ENCODE measurements at regions not wholly inside any gene's neighbourhood (a gene's known extent, or its start where the extent isn't known, plus 50 kb on each side); places are given as distances from the start of the nearest gene placed in this dataset.

- TF ChIP-seq ZNF646 (CRISPR knock-in tag; IDR thresholded peaks at IDR 0.05) (no peak), ADNP (CRISPR knock-in tag; IDR thresholded peaks at IDR 0.05) (no peak), MLLT10 (CRISPR knock-in tag; IDR thresholded peaks at IDR 0.05) (no peak), USF2 (IDR thresholded peaks at IDR 0.05; ENCODE audit: low read depth, low read length) (no peak), USF2 (CRISPR knock-in tag; IDR thresholded peaks at IDR 0.05; ENCODE audit: borderline replicate concordance) (no peak), MIXL1 (CRISPR knock-in tag; IDR thresholded peaks at IDR 0.05) (no peak), RBAK (CRISPR knock-in tag; IDR thresholded peaks at IDR 0.05) (no peak), EHMT2 (IDR thresholded peaks at IDR 0.05; ENCODE audit: borderline replicate concordance, low read depth, low read length) (no peak), ZBTB10 (CRISPR knock-in tag; IDR thresholded peaks at IDR 0.05; ENCODE audit: borderline replicate concordance) (no peak), ZNF788 (CRISPR knock-in tag; IDR thresholded peaks at IDR 0.05; ENCODE audit: borderline replicate concordance) (no peak), FUBP1 (CRISPR knock-in tag; IDR thresholded peaks at IDR 0.05; ENCODE audit: borderline replicate concordance) (no peak), ZNF619 (CRISPR knock-in tag; IDR thresholded peaks at IDR 0.05) (no peak), TMF1 (CRISPR knock-in tag; IDR thresholded peaks at IDR 0.05; ENCODE audit: low read depth) (no peak), GTF3A (CRISPR knock-in tag; conservative IDR thresholded peaks at IDR 0.05) (no peak), ZBTB8A (CRISPR knock-in tag; IDR thresholded peaks at IDR 0.05; ENCODE audit: borderline replicate concordance, low read depth) (no peak)
Measured at GRCh38 chr2:13682540-13683272, 949.8 kb upstream of the LRATD1 start (continued).

Measured in HepG2 (cell line).